GM19455 (cell line): ENCODE measurements at regions not wholly inside any gene's neighbourhood (a gene's known extent, or its start where the extent isn't known, plus 50 kb on each side); places are given as distances from the start of the nearest gene placed in this dataset.

Experiments used
- ATAC-seq: cut with Tn5 transposase; IDR thresholded peaks from one replicate; pipeline ENCODE4 v1.9.1; 2021; ENCODE audit not compliant: unreplicated experiment

DNA sequence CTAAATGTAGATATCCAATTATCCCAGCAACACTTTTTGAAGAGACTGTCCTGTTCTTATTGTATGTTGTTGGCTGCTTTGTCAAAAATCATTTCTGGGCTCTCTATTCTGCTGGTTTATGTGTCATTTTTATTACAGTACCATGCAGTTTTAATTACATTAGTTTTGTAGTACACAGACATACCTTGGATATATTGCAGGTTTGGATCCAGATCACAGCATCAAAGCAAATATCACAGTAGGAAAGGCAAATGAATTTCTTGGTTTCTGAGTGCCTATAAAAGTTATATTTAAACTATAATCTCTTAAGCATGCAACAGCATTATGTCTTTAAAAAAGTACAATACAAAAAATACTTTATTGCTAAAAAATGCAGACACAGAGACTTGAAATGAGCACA is 564.2 kb upstream of the MIR17HG start:
- no peak for ATAC-seq

DNA sequence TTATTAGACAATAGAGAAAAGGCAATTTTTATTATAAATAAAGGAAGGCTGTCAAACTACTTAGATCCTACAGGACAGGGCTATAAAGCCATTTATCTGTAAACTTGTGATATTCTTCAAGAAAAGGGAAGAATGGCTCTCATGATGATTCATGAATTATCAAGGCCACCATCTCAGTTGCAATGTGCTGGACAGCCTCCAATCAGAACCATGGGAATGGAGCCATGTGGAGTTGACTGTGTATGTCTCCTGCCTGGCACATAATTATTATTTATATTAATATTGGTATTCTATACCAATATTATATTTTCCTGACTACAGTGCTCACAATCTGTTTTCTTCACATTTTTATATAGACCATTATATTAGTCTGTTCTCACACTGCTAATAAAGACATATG is 560.5 kb upstream of the MIR17HG start:
- ATAC-seq = no peak

DNA sequence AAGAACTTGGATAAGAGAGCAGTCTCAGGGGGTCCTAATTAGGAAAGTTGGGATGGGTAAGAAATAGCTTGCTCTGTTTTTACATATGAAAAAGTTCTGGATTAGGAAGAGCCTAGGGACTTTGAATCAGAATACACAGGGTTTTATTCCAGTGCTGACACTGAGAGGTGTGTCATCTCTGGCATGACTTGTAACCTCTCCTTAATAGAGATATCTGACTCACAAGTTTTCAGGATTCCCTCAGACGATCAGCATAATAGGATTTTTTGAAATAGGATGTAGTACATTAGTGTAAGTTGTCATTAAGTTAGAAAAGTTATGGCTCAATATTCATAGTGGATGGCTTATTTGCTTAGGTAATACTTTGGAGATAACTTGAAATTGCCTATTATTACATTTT is 555.2 kb upstream of the MIR17HG start:
- no peak for ATAC-seq

DNA sequence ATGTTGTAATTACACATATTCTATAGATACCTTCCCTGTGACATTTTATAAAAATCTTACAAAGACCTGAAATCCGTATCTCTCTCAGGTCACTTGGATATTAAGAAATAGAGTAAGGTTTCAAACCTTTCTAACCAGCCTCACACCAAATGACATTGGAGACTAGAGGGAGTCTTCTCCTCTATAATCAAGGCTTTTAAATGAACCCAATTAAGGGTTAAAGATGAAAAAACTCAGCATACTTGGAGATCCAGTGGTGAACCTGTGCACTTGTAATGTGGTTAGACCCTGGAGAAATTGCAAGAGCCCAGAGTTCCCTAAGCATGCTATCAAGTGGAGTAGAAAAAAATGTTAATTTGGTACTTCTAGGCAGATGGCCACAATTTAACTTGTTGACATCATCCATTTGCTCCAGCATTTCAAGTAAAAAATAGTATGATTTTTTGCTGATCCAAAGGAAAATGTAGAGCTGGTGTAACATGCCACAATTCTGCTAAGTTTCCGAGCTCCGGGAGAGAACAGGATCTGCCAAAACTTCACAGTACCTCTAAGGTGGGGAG is 554.1 kb upstream of the MIR17HG start:
- ATAC-seq = no peak

DNA sequence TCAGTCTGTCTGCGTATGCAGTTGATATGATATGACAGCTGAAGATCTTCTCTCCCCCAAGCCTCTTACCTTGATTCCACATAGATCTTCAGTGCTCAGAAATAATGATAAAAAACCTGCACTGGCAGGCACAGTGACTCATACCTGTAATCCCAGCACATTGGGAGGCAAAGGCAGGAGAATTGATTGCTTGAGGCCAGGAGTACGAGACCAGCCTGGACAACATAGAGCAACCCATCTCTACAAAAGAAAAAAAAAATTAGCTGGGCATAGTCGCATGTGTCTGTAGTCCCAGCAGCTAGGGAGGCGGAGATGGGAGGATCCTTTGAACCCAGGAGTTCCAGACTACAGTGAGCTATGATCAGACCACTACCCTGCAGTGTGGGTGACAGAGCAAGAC is 551.0 kb upstream of the MIR17HG start:
- no peak for ATAC-seq

DNA sequence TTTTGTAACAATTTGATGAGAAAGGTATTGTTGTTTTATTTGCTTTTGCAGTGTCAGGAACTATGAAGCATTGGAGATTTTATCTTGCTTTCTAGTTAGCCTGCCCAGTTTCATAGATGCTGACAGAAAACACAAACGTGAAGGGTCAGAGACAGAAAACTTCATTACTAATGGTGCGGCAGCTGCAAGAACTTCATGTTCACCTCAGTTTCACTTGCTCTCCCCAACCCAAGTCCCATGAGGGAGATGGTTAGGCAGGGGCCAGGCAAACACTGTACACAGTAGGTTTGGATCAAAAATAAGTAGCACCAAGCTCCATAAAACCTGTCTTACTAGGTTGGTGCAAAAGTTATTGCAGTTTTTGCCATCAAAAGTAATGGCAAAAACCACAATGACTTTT is 550.2 kb upstream of the MIR17HG start:
- ATAC-seq = no peak

DNA sequence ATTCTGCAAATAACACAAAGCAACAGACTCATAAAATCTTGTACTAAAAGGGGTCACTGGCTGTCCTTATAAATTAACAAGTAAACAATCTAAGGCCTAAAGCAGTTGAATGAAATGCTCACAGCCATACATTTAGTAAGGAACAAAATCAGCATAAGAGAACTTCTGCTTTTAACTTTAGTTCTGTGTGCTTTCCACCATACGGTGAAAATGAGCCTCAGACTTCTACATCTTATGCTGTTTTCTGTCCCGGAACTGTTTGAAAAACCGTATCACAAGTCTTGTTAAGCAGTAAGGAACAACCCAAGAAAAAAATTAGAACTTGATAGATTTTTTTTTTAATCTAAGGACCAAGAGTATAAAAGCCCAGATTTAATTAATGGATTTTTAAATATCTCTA is 549.1 kb upstream of the MIR17HG start:
- ATAC-seq = no peak

DNA sequence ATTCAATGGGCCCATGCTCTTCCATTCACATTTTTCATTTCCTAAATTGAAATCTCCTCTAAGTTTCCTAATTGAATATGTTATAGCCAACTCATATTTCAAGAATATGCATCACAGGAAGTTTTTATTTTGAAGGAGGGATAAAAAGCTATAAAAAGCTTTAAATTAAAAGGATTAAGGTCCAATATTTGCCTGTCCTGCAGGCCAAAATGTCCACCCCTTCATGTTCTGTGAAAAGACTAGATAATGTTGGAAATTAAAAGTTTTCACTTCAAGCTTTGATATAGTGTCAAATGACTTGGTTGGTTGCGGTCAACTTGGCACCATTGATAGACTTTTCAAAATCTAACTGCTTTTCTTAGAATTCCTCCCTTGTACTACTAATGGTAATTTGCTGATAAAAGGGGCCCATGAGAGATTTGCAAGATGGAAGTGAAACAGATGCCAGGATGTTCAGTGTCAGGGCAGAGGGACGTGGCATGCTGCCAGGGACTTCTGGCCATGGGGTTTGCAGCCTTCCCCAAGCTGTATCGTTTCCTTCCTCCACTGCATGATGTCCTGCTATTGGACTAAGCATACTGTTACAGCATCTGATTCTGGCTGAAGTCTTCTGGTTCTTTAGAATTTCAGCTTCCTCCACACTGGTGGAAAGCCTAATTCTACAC is 547.3 kb upstream of the MIR17HG start:
- no peak for ATAC-seq

DNA sequence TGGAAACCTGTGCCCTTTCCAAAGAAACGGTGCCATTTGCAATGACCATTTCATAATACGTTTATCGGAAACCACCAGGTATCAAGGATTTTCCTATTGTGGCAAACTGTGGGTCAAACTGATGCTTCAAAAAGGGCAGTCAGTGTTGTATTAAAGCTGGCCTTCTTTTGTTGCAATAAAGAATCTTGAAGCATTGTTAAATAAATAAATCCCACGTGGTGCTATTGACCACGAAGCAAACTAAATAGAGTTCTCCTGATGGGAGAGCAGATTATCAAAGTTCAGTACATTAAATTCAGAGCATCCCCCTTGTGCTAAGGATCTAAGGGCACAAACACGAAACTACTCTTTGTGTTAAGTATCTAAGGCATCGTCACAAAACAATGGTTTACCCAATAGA is 545.9 kb upstream of the MIR17HG start:
- no peak for ATAC-seq

DNA sequence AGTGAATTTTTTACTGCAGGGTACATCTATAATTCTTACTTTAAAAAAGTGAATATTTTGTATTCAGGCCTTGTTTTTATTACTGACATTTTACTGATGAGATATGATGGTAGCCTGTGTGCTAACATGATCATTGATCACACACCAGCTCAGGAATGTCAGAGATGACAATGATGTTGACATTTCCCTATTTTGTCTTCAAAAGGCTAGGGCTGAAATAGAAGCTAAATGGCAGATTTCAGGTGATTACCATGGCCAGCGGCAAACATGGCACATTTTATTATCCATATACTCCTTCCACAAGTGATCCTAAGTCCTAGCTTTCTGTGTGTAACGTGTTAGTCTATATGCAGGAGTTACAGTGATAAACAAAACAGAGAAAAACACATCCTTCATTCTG is 544.3 kb upstream of the MIR17HG start:
- ATAC-seq = no peak

DNA sequence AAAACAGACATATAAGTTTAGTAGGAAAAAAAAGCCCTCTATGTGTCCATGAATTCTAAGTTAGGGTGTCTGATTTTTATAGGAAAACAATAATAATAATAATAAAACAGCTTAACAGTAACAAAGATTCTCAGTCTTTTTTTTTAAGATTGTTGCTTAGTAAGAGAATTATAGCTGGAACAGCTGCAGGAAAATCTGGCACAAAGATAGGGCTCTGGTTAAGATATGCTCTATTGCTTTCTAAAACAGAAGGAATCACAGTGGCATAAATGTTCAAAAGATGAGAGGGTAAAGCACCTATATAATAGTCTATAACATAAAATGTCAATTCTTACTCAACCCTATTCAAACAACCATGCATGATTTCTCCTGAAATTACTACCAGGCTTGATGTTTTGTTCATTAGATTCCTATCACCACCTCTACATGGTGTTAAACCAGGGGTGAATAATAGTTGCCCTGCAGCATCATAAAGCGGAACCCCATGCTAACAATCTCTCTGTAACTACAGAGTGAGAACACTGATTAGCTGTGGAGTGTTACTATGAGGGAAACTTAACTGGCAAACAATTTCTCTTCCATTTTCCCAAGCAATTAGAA is 541.4 kb upstream of the MIR17HG start:
- ATAC-seq = no peak

DNA sequence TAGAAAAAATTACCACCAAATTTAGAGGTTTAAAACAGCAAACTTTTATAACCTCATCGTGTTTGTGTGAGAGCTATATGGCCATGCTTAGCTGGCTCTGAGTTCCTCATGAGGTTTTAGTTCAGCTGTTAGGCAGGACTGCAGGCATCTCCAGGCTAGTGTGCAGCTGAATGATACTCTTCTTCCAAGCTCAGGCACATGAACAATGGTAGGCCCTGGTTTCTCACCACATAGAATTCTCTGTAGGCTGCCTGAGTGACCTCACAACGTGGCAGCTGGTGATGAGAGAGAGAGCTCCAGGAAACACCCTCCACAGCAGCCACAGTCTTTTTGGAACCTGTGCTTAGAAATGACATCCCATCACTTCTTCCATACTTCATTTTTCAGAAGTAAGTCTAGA is 540.6 kb upstream of the MIR17HG start:
- no peak for ATAC-seq

DNA sequence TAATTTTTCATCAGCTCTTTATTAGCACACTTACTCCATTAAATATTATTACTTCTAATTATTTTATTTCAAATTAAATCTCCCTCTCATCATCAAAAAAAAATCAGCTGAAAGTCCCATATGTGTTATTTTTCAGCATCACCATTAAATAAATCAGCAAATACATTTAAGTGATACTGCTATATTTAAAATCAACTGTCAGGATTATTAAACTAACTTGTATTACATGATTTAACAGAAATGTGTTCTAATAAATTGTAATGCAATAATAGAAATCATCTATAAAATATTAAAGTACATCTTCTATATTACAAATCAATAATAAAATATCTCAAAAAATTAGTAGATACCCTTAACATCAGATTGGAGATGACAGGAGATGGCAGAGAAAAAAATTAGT is 538.6 kb upstream of the MIR17HG start:
- ATAC-seq = no peak

DNA sequence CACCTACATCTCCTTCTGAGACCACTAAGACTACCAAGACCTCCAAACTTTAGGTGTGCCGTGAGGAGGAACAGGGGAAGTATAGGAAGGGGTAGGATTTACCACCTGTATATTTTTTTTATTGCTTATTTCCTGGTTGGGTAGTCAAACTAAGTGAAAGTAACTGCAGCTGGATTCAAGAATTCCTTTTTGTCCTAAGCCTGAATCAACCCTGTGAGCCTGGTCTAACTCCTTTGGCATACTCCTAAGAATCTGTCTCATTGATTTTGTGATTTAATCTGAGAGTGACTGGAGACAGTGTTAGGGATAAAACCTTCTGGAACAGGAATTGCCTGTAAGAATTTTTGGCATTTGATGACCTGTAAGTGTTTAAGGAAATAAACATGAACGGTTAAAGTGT is 523.5 kb upstream of the MIR17HG start:
- ATAC-seq = no peak

DNA sequence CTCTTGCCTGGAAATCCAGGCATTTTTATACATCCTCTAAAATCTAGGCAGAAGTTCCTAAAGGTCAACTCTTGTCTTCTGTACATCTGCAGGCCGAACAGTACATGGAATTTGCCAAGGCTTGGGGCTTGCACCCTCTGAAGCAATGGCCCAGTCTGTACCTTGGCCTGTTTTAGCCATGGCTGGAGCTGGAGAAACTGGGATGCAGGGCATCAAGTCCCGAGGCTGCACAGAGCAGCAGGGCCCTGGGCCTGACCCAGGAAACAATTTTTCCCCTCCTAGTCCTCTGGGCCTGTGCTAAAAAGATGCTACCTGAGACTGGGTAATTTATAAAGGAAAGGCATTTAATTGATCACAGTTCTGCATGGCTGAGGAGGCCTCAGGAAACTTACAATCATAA is 520.8 kb upstream of the MIR17HG start:
- no peak for ATAC-seq

DNA sequence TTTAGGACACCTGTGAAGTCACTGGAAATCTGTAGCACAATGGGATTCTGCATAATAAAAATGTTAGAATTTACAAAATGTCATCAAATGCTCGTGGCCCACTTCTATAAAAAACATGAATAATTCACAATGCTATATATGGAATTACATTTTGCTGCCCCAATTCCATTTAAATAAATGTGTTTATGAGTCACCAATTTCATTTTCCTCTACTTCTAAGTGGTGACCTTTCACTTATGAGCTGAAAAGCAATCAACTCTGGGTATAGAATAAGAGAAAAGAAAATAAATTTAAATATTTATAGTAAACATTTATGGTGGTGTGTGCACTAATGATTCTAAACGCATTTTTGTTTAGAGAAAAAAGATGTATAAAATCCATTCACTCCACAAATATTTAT is 516.7 kb upstream of the MIR17HG start:
- ATAC-seq = no peak

DNA sequence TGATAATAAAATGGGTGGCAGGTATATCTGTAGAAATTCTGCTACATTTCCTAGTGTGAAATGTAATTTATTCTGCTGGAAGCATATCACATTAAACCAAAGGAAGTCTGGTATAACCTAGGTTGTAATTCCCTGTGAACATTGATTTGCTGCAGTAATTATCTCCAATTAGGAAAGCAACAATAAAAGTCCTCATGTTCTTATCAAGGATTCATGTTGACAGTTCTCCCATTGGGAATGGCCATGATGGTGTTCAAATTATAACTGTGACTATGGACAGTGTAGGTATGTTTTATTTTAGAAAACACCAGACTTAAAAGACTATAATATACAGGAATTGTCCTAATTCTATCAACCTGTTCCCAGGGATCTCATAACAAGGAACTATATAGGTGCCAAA is 513.5 kb upstream of the MIR17HG start:
- ATAC-seq = no peak

DNA sequence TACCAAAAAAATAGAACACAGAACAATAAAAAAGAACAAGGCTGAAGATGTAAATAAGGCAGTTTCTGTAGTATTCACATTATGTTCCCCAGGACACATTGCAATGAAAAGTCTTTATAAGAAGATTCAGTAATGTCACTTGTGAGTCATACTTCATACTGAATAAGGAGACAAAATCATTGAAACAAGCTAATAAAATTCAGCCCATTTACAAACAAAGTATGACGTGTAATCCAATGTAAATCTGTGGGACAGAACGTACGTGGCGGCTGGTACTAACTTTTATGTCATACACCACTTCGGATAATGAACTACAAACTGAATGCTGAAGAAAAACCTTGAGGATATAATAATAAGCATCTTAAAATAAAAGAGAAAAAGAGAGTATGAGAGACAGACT is 512.8 kb upstream of the MIR17HG start:
- no peak for ATAC-seq

DNA sequence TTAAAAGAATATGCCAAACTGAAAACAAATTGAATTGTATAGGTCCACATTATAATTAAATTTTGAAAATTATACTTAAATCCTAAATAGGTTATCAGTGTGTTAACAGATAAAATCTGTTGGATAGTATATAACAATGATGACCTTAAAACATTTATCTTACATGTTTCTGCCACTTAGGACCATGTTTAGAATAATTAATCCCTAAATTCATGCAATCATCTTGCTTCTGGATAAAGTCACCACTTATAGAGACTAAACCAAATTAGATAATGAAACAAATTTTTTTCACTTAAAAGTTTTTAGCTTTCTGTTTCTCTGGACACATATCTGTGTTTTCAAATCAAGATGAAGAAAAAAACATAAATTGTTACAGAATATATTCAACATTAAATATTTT is 511.7 kb upstream of the MIR17HG start:
- no peak for ATAC-seq

DNA sequence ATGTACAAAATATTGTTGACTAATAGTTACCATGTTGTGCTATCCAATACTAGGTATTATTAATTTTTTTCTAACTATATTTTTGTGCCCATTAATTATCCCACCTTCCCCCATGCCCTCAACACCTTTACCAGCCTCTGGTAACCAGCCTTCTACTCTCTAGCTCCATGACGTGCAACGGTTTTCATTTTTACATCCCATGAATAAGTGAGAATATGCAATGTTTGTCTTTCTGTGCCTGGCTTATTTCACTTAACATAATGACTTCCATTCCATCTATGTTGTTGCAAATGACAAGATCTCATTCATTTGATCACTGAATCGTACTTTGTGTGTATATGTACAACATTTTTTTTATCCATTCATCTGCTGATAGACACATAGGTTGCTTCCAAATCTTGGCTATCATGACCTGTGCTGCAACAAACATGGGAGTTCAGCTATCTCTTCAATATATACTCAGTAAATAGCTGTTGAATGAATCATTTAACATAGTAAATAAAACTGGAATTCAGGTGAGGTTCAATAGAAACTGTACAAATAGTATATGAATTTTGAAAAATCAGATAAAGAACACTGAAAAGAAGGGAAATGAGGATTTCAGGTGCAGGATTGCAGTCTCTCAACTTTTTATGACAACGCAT is 509.0 kb upstream of the MIR17HG start:
- ATAC-seq = no peak

DNA sequence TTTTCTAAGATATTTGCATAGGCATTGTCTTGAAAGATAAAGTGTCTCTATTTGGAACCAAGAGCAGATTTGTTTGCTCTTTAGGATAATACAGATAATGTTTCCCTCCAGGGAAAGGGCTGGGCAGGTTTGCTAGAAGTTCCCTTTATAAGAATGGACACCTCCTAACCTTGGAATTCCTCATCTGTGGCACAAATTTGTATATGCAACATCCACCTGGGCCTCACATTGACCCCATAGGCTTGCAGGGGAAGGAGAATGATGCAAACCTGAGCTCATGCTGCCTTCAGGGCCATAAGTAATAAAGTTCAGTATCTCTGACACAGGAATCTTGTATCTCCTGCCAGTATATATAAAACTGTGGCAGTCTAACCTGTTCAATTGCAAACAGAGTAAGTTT is 508.4 kb upstream of the MIR17HG start:
- ATAC-seq = no peak

DNA sequence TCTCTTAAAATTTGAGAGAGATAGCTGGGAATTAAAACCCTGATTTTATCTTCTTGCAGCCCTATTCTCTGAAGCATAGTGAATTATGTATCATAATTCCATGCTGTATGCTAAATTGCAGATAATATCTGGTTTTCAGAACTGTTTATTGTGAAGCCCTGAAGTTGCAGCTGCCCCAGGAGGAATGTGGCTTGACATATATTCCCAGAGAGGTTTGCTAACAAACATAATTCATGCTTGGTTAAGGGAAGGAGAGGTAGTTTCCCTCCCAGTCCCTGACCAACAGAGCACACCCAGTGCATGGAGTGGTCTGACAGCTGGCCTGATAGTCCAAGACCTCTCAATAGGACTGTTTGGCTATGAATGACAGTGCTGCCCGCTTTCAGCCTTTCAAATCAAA is 500.6 kb upstream of the MIR17HG start:
- no peak for ATAC-seq
